ENCODE measurements at regions not wholly inside any gene's neighbourhood (a gene's known extent, or its start where the extent isn't known, plus 50 kb on each side); places are given as distances from the start of the nearest gene placed in this dataset.

- TF ChIP-seq CTCF (IDR thresholded peaks at IDR 0.05) (no peak), POLR2A (IDR thresholded peaks at IDR 0.05) (no peak)
These were observed 168.3 kb upstream of the DUSP10 start for GRCh38 chr1:221910222-221910621.
